ENCODE measurements at regions not wholly inside any gene's neighbourhood (a gene's known extent, or its start where the extent isn't known, plus 50 kb on each side); places are given as distances from the start of the nearest gene placed in this dataset. TPM values are rescaled to one million over a fixed set of nuclear protein-coding genes. Genes with fewer than 3 reads are reported as not detected.

DNA sequence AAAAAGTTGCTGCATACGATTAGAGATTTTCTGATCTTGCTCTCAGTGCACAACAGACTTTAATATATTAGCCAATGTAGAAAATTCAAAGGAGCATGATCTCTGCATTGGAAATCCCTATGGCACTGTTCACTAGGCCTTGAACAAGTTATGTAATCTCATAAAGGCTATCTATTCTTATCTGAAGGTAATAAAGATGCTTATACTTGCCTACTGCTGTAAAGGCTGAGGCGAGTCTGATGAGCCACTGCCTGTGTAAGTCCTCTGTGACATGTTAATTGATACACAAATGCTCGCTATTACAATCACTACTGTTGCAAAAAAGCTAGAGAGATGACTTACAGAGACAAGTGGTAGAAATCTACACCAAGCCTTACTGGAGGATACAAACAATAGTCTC, 207.4 kb downstream of the EPHA4 start:
- H4K20me1 ChIP-seq (ENCODE audit: insufficient read depth, low read length) = no peaks in the 10 kb centered on the region
- H3K9ac ChIP-seq (ENCODE audit: low read length) = no peak overlapping the region
- TF ChIP-seq, protein P1, sequence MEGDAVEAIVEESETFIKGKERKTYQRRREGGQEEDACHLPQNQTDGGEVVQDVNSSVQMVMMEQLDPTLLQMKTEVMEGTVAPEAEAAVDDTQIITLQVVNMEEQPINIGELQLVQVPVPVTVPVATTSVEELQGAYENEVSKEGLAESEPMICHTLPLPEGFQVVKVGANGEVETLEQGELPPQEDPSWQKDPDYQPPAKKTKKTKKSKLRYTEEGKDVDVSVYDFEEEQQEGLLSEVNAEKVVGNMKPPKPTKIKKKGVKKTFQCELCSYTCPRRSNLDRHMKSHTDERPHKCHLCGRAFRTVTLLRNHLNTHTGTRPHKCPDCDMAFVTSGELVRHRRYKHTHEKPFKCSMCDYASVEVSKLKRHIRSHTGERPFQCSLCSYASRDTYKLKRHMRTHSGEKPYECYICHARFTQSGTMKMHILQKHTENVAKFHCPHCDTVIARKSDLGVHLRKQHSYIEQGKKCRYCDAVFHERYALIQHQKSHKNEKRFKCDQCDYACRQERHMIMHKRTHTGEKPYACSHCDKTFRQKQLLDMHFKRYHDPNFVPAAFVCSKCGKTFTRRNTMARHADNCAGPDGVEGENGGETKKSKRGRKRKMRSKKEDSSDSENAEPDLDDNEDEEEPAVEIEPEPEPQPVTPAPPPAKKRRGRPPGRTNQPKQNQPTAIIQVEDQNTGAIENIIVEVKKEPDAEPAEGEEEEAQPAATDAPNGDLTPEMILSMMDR (IDR thresholded peaks at IDR 0.05; ENCODE audit: insufficient read depth, low read depth, low read length) = no peak
- no peak for TF ChIP-seq EZH2 (IDR thresholded peaks at IDR 0.05; ENCODE audit: insufficient read depth, low read length)
- no peak for DNase-seq (ENCODE audit: low read depth)
- H3K36me3 ChIP-seq (ENCODE audit: insufficient read depth, low read length) = no peaks in the 10 kb centered on the region
- no peaks in the 10 kb centered on the region for H3K4me1 ChIP-seq (ENCODE audit: insufficient read depth, low read length)
- no peak overlapping the region for H3K4me2 ChIP-seq (ENCODE audit: low read length)
- H3K79me2 ChIP-seq (ENCODE audit: insufficient read depth, low read length) = no peaks in the 10 kb centered on the region
- no peak overlapping the region for H3K27ac ChIP-seq (ENCODE audit: low read depth, low read length)
- FAIRE-seq = no peak
- H2AFZ ChIP-seq (ENCODE audit: low read depth, low read length) = no peak overlapping the region
- Mint-ChIP-seq H3K36me3 (ENCODE audit: low read depth, unreplicated experiment) (no peaks in the 10 kb centered on the region), H3K4me3 (ENCODE audit: unreplicated experiment) (no peak overlapping the region), H3K9me3 (ENCODE audit: unreplicated experiment) (no peaks in the 10 kb centered on the region), H3K27me3 (ENCODE audit: low read depth, unreplicated experiment) (peaks cover 9% of the 10 kb centered on the region), H3K27ac (ENCODE audit: unreplicated experiment) (no peak overlapping the region), H3K4me1 (ENCODE audit: low read depth, unreplicated experiment) (no peaks in the 10 kb centered on the region)
- H3K4me3 ChIP-seq (ENCODE audit: insufficient read depth, low read depth, low read length) = no peak overlapping the region
- H3K27me3 ChIP-seq (ENCODE audit: insufficient read depth, low read length) = no peaks in the 10 kb centered on the region
- H3K9me3 ChIP-seq (ENCODE audit: insufficient read depth, low read depth, low read length) = no peaks in the 10 kb centered on the region

Small RNAs in the stretch of these regions (microRNA-seq; reads per million reads assigned to microRNA genes)
- gene MIR4268 = not detected
